ENCODE measurements at regions not wholly inside any gene's neighbourhood (a gene's known extent, or its start where the extent isn't known, plus 50 kb on each side); places are given as distances from the start of the nearest gene placed in this dataset.

- ChIA-PET POLR2A (no interaction called here), CTCF (no interaction called here)
- ATAC-seq: no peak
- Histone ChIP-seq H3K4me3 (ENCODE audit: low read depth in 2 of 2, low read length in 2 of 2) (no peak overlapping the region), H3K27me3 (ENCODE audit: control insufficient read depth, insufficient read depth, low read length) (no peaks in the 10 kb centered on the region), H3K9me3 (ENCODE audit: control insufficient read depth, insufficient read depth, low read depth, low read length) (no peaks in the 10 kb centered on the region), H3K27ac (ENCODE audit: low read length) (no peak overlapping the region), H3K4me1 (ENCODE audit: control insufficient read depth, insufficient read depth, low read length) (no peaks in the 10 kb centered on the region), H3K36me3 (ENCODE audit: control insufficient read depth, insufficient read depth, low read length) (no peaks in the 10 kb centered on the region)
- DNase-seq (ENCODE audit: low read depth, low spot score): no peak
- in situ Hi-C loops (cut with HindIII; ENCODE audit: low pct_unique_long_range_greater_than_20kb, low sequenced_read_pairs): no loop called here
- intact Hi-C loops (cut with micrococcal nuclease; ENCODE audit: unreplicated experiment): no loop called here
- TF ChIP-seq TCF7L2 (IDR thresholded peaks at IDR 0.05; ENCODE audit: low read depth, low read length): no peak
- no peak for TF ChIP-seq POLR2AphosphoS5 (IDR thresholded peaks at IDR 0.05; ENCODE audit: low read depth, low read length)
- TF ChIP-seq REST (IDR thresholded peaks at IDR 0.05; ENCODE audit: insufficient read depth in 1 of 2, low read depth in 2 of 2, low read length in 1 of 2): no peak
- TF ChIP-seq CTCF (IDR thresholded peaks at IDR 0.05): no peak
- TF ChIP-seq SIN3A (IDR thresholded peaks at IDR 0.05; ENCODE audit: borderline replicate concordance, insufficient read depth, low read depth, low read length): no peak
- BruUV-seq (replicated peaks): no TSS peak
These were observed 165.2 kb downstream of the ZPLD1 start for GRCh38 chr3:102599819-102600576.

DNA sequence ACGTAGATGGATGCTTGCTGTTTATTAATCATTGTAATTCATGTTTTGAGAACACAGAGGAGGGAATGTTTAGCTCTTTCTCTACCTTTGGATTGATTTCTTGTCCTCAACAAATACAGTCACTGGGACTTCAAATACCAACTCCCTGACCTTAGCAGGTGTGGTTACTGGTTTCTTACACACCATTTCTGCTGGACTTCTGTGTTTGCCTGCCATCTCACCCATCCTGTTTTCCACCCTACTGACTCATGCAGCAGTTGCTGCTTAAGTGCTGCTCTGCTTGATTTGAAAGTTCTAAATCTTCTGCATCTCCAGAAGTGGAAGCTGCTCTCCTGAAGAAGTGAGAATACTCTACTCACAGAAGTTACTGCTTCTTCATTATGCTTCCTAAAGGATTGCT is 170.3 kb downstream of the ZPLD1 start:
- Histone ChIP-seq H3K27ac (ENCODE audit: low read length) (no peak overlapping the region), H3K9me3 (ENCODE audit: control insufficient read depth, insufficient read depth, low read depth, low read length) (no peaks in the 10 kb centered on the region), H3K27me3 (ENCODE audit: control insufficient read depth, insufficient read depth, low read length) (no peaks in the 10 kb centered on the region), H3K36me3 (ENCODE audit: control insufficient read depth, insufficient read depth, low read length) (no peaks in the 10 kb centered on the region), H3K4me1 (ENCODE audit: control insufficient read depth, insufficient read depth, low read length) (no peaks in the 10 kb centered on the region), H3K4me3 (ENCODE audit: low read depth in 2 of 2, low read length in 2 of 2) (no peak overlapping the region)
- DNase-seq (ENCODE audit: low read depth, low spot score) (no peak), ATAC-seq (no peak)
- BruUV-seq (replicated peaks): no TSS peak
- ChIA-PET POLR2A (no interaction called here), CTCF (no interaction called here)
- TF ChIP-seq REST (IDR thresholded peaks at IDR 0.05; ENCODE audit: insufficient read depth in 1 of 2, low read depth in 2 of 2, low read length in 1 of 2): no peak
- TF ChIP-seq SIN3A (IDR thresholded peaks at IDR 0.05; ENCODE audit: borderline replicate concordance, insufficient read depth, low read depth, low read length): no peak
- no peak for TF ChIP-seq TCF7L2 (IDR thresholded peaks at IDR 0.05; ENCODE audit: low read depth, low read length)
- TF ChIP-seq CTCF (IDR thresholded peaks at IDR 0.05): no peak
- no peak for TF ChIP-seq POLR2AphosphoS5 (IDR thresholded peaks at IDR 0.05; ENCODE audit: low read depth, low read length)
- in situ Hi-C loops (cut with HindIII; ENCODE audit: low pct_unique_long_range_greater_than_20kb, low sequenced_read_pairs): no loop called here
- intact Hi-C loops (cut with micrococcal nuclease; ENCODE audit: unreplicated experiment): no loop called here
